ENCODE measurements at regions not wholly inside any gene's neighbourhood (a gene's known extent, or its start where the extent isn't known, plus 50 kb on each side); places are given as distances from the start of the nearest gene placed in this dataset.

DNA sequence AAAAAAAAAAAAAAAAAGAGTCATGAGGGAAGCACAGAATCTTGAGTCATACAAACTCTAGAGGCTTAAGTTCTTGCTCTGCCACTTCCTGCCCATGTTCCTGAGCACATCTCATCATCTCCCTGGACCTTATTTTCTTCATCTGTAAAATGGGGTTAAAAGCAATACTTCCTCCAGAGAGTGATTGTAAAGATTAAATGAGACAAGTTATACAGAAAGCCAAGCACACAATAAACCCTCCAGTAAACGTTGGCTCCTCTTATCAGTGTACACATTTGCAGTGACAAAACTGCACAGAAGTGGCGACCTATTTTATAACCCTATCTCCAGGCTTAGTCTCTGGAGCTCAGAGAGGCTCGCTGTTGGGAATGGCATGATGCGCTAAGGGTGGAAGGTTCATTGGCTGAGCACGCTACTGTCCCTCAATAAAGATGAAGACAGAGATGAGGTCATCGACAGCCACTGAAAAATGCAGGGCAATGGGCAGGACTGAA lies 82.1 kb downstream of the RRAGC start (continued):
- peak; percentile 47; the same call in 1 of the 2 replicates for TF ChIP-seq CREM (IDR thresholded peaks at IDR 0.05; ENCODE audit: low read depth)
- peak; percentile 47; the same call in 1 of the 2 replicates for TF ChIP-seq EP300 (IDR thresholded peaks at IDR 0.05; ENCODE audit: low read length)

DNA sequence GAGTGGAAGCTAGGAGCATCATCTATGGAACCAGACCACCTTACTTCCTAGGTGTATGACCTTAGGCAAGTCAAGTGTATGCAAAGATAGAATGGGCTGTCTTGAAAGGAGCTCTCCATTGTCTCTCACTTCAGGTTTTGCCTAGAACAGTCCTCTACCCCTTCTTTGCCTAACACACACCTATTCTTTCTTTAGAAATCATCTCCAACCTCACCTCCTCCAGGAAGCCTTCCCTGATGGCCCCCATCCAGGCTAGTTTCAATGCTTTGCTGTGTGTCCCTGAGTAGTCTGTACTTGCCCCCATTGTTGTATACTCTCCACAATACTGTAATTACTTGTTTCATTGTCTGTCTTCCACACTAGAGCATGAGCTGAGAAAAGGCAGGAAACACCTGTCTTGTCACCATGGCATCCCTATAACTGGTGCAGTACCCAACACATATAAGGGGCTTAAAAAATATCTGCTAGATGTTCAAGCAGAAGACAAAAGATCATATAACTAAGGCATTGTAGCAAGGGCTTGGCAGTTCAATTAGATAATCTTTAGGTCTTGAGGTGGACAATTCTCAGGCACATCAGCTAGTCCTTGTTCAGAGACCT lies 83.0 kb downstream of the RRAGC start:
- CTCF ChIA-PET (ENCODE audit: low intra/inter-chr PET ratio): no interaction called here
- H4K20me1 ChIP-seq (replicated peaks; ENCODE audit: control insufficient read depth, insufficient read depth, low read length): no peaks in the 10 kb centered on the region
- H3K4me2 ChIP-seq (ENCODE audit: insufficient read depth, low read length): no peak overlapping the region
- H3K36me3 ChIP-seq (ENCODE audit: control insufficient read depth, insufficient read depth, low read length): no peaks in the 10 kb centered on the region
- H3K9me1 ChIP-seq (ENCODE audit: control insufficient read depth, insufficient read depth, low read length): peaks cover 4% of the 10 kb centered on the region
- no peak overlapping the region for H2AFZ ChIP-seq (ENCODE audit: low read depth, low read length)
- no peaks in the 10 kb centered on the region for H3K9me3 ChIP-seq (replicated peaks; ENCODE audit: control insufficient read depth, insufficient read depth, low read depth, low read length)
- no peak overlapping the region for H3K27ac ChIP-seq (ENCODE audit: extremely low read depth, low read depth, low read length)
- H3K27me3 ChIP-seq (ENCODE audit: control insufficient read depth in 2 of 2, insufficient read depth in 2 of 2, low read length in 2 of 2): no peaks in the 10 kb centered on the region
- POLR2A ChIA-PET: interaction anchor here (1.1 to 2.2 kb wide), 4 partner anchors 9 to 19 kb away, joined by 3 to 9 read pairs (median 5); no protein-coding TSS in a partner anchor
- intact Hi-C loops (cut with micrococcal nuclease) (no loop called here), in situ Hi-C loops (cut with MboI) (no loop called here)
- no peak for FAIRE-seq
- no TSS peak for BruUV-seq (replicated peaks)
- H3K4me1 ChIP-seq (replicated peaks in 1 of 2; ENCODE audit: control insufficient read depth in 2 of 2, insufficient read depth in 2 of 2, low read length in 2 of 2): peaks cover 9 to 12% of the 10 kb centered on the region in 2 experiments; a peak in 4 of 5 replicates
- H3K4me3 ChIP-seq: no peak overlapping the region
- ATAC-seq: no peak
- no peaks in the 10 kb centered on the region for H3K79me2 ChIP-seq (ENCODE audit: control insufficient read depth, insufficient read depth, low read length)
- no peak for DNase-seq (ENCODE audit: extremely low read depth in 1 of 4, low spot score in 3 of 4)
- no peak overlapping the region for H3K9ac ChIP-seq (ENCODE audit: insufficient read depth in 1 of 2, low read depth in 2 of 2, low read length in 2 of 2)
- TF ChIP-seq, protein P1, sequence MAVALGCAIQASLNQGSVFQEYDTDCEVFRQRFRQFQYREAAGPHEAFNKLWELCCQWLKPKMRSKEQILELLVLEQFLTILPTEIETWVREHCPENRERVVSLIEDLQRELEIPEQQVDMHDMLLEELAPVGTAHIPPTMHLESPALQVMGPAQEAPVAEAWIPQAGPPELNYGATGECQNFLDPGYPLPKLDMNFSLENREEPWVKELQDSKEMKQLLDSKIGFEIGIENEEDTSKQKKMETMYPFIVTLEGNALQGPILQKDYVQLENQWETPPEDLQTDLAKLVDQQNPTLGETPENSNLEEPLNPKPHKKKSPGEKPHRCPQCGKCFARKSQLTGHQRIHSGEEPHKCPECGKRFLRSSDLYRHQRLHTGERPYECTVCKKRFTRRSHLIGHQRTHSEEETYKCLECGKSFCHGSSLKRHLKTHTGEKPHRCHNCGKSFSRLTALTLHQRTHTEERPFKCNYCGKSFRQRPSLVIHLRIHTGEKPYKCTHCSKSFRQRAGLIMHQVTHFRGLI (CRISPR knock-in tag; IDR thresholded peaks at IDR 0.05): no peak
- no peak for TF ChIP-seq PURB (CRISPR knock-in tag; IDR thresholded peaks at IDR 0.05; ENCODE audit: low read depth)
- TF ChIP-seq, protein P2, sequence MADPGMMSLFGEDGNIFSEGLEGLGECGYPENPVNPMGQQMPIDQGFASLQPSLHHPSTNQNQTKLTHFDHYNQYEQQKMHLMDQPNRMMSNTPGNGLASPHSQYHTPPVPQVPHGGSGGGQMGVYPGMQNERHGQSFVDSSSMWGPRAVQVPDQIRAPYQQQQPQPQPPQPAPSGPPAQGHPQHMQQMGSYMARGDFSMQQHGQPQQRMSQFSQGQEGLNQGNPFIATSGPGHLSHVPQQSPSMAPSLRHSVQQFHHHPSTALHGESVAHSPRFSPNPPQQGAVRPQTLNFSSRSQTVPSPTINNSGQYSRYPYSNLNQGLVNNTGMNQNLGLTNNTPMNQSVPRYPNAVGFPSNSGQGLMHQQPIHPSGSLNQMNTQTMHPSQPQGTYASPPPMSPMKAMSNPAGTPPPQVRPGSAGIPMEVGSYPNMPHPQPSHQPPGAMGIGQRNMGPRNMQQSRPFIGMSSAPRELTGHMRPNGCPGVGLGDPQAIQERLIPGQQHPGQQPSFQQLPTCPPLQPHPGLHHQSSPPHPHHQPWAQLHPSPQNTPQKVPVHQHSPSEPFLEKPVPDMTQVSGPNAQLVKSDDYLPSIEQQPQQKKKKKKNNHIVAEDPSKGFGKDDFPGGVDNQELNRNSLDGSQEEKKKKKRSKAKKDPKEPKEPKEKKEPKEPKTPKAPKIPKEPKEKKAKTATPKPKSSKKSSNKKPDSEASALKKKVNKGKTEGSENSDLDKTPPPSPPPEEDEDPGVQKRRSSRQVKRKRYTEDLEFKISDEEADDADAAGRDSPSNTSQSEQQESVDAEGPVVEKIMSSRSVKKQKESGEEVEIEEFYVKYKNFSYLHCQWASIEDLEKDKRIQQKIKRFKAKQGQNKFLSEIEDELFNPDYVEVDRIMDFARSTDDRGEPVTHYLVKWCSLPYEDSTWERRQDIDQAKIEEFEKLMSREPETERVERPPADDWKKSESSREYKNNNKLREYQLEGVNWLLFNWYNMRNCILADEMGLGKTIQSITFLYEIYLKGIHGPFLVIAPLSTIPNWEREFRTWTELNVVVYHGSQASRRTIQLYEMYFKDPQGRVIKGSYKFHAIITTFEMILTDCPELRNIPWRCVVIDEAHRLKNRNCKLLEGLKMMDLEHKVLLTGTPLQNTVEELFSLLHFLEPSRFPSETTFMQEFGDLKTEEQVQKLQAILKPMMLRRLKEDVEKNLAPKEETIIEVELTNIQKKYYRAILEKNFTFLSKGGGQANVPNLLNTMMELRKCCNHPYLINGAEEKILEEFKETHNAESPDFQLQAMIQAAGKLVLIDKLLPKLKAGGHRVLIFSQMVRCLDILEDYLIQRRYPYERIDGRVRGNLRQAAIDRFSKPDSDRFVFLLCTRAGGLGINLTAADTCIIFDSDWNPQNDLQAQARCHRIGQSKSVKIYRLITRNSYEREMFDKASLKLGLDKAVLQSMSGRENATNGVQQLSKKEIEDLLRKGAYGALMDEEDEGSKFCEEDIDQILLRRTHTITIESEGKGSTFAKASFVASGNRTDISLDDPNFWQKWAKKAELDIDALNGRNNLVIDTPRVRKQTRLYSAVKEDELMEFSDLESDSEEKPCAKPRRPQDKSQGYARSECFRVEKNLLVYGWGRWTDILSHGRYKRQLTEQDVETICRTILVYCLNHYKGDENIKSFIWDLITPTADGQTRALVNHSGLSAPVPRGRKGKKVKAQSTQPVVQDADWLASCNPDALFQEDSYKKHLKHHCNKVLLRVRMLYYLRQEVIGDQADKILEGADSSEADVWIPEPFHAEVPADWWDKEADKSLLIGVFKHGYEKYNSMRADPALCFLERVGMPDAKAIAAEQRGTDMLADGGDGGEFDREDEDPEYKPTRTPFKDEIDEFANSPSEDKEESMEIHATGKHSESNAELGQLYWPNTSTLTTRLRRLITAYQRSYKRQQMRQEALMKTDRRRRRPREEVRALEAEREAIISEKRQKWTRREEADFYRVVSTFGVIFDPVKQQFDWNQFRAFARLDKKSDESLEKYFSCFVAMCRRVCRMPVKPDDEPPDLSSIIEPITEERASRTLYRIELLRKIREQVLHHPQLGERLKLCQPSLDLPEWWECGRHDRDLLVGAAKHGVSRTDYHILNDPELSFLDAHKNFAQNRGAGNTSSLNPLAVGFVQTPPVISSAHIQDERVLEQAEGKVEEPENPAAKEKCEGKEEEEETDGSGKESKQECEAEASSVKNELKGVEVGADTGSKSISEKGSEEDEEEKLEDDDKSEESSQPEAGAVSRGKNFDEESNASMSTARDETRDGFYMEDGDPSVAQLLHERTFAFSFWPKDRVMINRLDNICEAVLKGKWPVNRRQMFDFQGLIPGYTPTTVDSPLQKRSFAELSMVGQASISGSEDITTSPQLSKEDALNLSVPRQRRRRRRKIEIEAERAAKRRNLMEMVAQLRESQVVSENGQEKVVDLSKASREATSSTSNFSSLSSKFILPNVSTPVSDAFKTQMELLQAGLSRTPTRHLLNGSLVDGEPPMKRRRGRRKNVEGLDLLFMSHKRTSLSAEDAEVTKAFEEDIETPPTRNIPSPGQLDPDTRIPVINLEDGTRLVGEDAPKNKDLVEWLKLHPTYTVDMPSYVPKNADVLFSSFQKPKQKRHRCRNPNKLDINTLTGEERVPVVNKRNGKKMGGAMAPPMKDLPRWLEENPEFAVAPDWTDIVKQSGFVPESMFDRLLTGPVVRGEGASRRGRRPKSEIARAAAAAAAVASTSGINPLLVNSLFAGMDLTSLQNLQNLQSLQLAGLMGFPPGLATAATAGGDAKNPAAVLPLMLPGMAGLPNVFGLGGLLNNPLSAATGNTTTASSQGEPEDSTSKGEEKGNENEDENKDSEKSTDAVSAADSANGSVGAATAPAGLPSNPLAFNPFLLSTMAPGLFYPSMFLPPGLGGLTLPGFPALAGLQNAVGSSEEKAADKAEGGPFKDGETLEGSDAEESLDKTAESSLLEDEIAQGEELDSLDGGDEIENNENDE (IDR thresholded peaks at IDR 0.05; ENCODE audit: low read depth, low read length): no peak
- TF ChIP-seq ARID1B (IDR thresholded peaks at IDR 0.05): no peak
- TF ChIP-seq, protein P3, sequence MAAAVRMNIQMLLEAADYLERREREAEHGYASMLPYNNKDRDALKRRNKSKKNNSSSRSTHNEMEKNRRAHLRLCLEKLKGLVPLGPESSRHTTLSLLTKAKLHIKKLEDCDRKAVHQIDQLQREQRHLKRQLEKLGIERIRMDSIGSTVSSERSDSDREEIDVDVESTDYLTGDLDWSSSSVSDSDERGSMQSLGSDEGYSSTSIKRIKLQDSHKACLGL (CRISPR knock-in tag; IDR thresholded peaks at IDR 0.05; ENCODE audit: borderline replicate concordance, poor library complexity, severe bottlenecking): no peak

Measured in K562 (cell line).